ENCODE measurements at regions not wholly inside any gene's neighbourhood (a gene's known extent, or its start where the extent isn't known, plus 50 kb on each side); places are given as distances from the start of the nearest gene placed in this dataset.

DNA sequence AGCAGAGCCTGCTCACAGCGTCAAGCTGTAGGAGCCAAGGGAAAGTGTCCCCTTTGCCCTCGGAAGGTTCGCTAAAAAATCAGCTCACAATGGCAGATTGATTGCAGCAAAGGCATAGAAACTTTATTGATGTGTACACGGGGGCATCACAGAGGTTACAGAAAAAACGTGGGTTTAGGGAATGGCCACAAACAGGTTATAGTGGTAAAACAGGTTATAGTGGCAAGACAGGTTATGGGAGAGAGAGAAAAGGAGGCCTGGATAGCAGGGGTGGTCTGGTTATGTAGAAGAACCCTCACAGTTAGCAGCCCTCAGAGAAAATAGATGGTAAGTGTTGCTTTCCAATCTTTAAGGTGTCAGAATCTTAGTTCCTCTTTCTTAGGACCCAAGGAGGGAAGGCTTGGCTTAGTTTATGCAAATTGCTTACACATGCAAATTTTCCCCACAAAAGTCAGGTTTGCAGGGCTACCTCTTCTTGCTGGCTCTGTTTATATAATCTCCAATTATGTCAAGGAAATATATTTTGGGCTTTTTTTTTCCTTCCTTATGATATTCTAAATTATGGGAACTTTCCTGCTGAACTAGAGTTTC is 113.7 kb downstream of the BMP15 start:
- BruUV-seq (replicated peaks): no TSS peak
- no peak overlapping the region for H3K4me3 ChIP-seq (replicated peaks in 1 of 3; ENCODE audit: insufficient read depth in 1 of 3, low read depth in 1 of 3, low read length in 3 of 3)
- no peak for TF ChIP-seq GATA2 (IDR thresholded peaks at IDR 0.05; ENCODE audit: insufficient read depth, insufficient read length, low read depth, low read length)
- TF ChIP-seq EZH2 (IDR thresholded peaks at IDR 0.05; ENCODE audit: borderline replicate concordance, low read depth, low read length, severe bottlenecking): no peak
- H3K36me3 ChIP-seq (ENCODE audit: control insufficient read depth in 2 of 2, extremely low read depth in 1 of 2, insufficient read depth in 2 of 2, low read length in 2 of 2): no peaks in the 10 kb centered on the region
- H2AFZ ChIP-seq (ENCODE audit: low read depth, low read length): no peak overlapping the region
- ChIA-PET CTCF (no interaction called here), POLR2A (no interaction called here)
- H3K9ac ChIP-seq (replicated peaks; ENCODE audit: extremely low read depth, insufficient read depth, low read length): no peak overlapping the region
- no peaks in the 10 kb centered on the region for H3K79me2 ChIP-seq (ENCODE audit: control insufficient read depth, insufficient read depth, low read length)
- no peaks in the 10 kb centered on the region for H3K27me3 ChIP-seq (ENCODE audit: control insufficient read depth in 2 of 2, insufficient read depth in 2 of 2, low read length in 2 of 2)
- dilution Hi-C loops (cut with MboI; ENCODE audit: extremely low pct_ligation_motif_present, low sequenced_read_pairs) (no loop called here), intact Hi-C loops (cut with micrococcal nuclease) (no loop called here)
- no peaks in the 10 kb centered on the region for H3K4me1 ChIP-seq (ENCODE audit: control insufficient read depth, extremely low read depth, insufficient read depth, low read length)
- DNase-seq (ENCODE audit: low read depth, low spot score) (no peak), FAIRE-seq (no peak)
- no peak overlapping the region for H3K27ac ChIP-seq (ENCODE audit: insufficient read depth, low read depth, low read length)
- H3K9me3 ChIP-seq (replicated peaks; ENCODE audit: control insufficient read depth, insufficient read depth, low read length): no peaks in the 10 kb centered on the region
- H4K20me1 ChIP-seq (replicated peaks; ENCODE audit: control insufficient read depth, extremely low read depth, insufficient read depth, low read length): no peaks in the 10 kb centered on the region
- no peaks in the 10 kb centered on the region for H3K9me1 ChIP-seq (replicated peaks; ENCODE audit: control insufficient read depth, extremely low read depth, insufficient read depth, low read length)
- no peak overlapping the region for H3K4me2 ChIP-seq (ENCODE audit: insufficient read depth, low read length)

- no peak overlapping the region for H3K27ac ChIP-seq (ENCODE audit: insufficient read depth, low read depth, low read length)
- no peaks in the 10 kb centered on the region for H3K9me3 ChIP-seq (replicated peaks; ENCODE audit: control insufficient read depth, insufficient read depth, low read length)
- no peak for FAIRE-seq
- no peaks in the 10 kb centered on the region for H3K9me1 ChIP-seq (replicated peaks; ENCODE audit: control insufficient read depth, extremely low read depth, insufficient read depth, low read length)
- BruUV-seq (replicated peaks): no TSS peak
- ChIA-PET POLR2A (no interaction called here), CTCF (no interaction called here)
- H3K36me3 ChIP-seq (ENCODE audit: control insufficient read depth in 2 of 2, extremely low read depth in 1 of 2, insufficient read depth in 2 of 2, low read length in 2 of 2): no peaks in the 10 kb centered on the region
- no peak overlapping the region for H2AFZ ChIP-seq (ENCODE audit: low read depth, low read length)
- dilution Hi-C loops (cut with MboI; ENCODE audit: extremely low pct_ligation_motif_present, low sequenced_read_pairs) (no loop called here), intact Hi-C loops (cut with micrococcal nuclease) (no loop called here)
- TF ChIP-seq, protein P1, sequence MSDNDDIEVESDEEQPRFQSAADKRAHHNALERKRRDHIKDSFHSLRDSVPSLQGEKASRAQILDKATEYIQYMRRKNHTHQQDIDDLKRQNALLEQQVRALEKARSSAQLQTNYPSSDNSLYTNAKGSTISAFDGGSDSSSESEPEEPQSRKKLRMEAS (IDR thresholded peaks at IDR 0.05; ENCODE audit: insufficient read depth, insufficient read length): no peak
- TF ChIP-seq POLR2AphosphoS5 (IDR thresholded peaks at IDR 0.05; ENCODE audit: insufficient read depth, low read depth, low read length) (no peak), GATA2 (IDR thresholded peaks at IDR 0.05; ENCODE audit: insufficient read depth, insufficient read length, low read depth, low read length) (no peak), JUN (IDR thresholded peaks at IDR 0.05; ENCODE audit: borderline replicate concordance, insufficient read depth, insufficient read length, low read depth) (no peak), EZH2 (IDR thresholded peaks at IDR 0.05; ENCODE audit: borderline replicate concordance, low read depth, low read length, severe bottlenecking) (no peak), MYC (IDR thresholded peaks at IDR 0.05; ENCODE audit: low read depth, low read length) (no peak), POLR2A (IDR thresholded peaks at IDR 0.05; ENCODE audit: low read depth, low read length) (no peak), FOS (IDR thresholded peaks at IDR 0.05; ENCODE audit: borderline replicate concordance, insufficient read depth, low read length) (no peak)
- TF ChIP-seq, protein P2, sequence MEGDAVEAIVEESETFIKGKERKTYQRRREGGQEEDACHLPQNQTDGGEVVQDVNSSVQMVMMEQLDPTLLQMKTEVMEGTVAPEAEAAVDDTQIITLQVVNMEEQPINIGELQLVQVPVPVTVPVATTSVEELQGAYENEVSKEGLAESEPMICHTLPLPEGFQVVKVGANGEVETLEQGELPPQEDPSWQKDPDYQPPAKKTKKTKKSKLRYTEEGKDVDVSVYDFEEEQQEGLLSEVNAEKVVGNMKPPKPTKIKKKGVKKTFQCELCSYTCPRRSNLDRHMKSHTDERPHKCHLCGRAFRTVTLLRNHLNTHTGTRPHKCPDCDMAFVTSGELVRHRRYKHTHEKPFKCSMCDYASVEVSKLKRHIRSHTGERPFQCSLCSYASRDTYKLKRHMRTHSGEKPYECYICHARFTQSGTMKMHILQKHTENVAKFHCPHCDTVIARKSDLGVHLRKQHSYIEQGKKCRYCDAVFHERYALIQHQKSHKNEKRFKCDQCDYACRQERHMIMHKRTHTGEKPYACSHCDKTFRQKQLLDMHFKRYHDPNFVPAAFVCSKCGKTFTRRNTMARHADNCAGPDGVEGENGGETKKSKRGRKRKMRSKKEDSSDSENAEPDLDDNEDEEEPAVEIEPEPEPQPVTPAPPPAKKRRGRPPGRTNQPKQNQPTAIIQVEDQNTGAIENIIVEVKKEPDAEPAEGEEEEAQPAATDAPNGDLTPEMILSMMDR (IDR thresholded peaks at IDR 0.05; ENCODE audit: extremely low read depth in 1 of 2, insufficient read depth in 1 of 2, low read depth in 1 of 2, low read length in 2 of 2): no peak
- no peak overlapping the region for H3K4me2 ChIP-seq (ENCODE audit: insufficient read depth, low read length)
- no peak for DNase-seq (ENCODE audit: low read depth, low spot score)
- H3K27me3 ChIP-seq (ENCODE audit: control insufficient read depth in 2 of 2, insufficient read depth in 2 of 2, low read length in 2 of 2): no peaks in the 10 kb centered on the region
- H3K9ac ChIP-seq (replicated peaks; ENCODE audit: extremely low read depth, insufficient read depth, low read length): no peak overlapping the region
- H3K4me3 ChIP-seq (replicated peaks in 1 of 3; ENCODE audit: insufficient read depth in 1 of 3, low read depth in 1 of 3, low read length in 3 of 3): no peak overlapping the region
- H3K79me2 ChIP-seq (ENCODE audit: control insufficient read depth, insufficient read depth, low read length): no peaks in the 10 kb centered on the region
- no peaks in the 10 kb centered on the region for H4K20me1 ChIP-seq (replicated peaks; ENCODE audit: control insufficient read depth, extremely low read depth, insufficient read depth, low read length)
- no peaks in the 10 kb centered on the region for H3K4me1 ChIP-seq (ENCODE audit: control insufficient read depth, extremely low read depth, insufficient read depth, low read length)
These were observed 116.3 kb downstream of the BMP15 start for GRCh38 chrX:51026862-51027261.
